B cell (primary cell): ENCODE measurements at regions not wholly inside any gene's neighbourhood (a gene's known extent, or its start where the extent isn't known, plus 50 kb on each side); places are given as distances from the start of the nearest gene placed in this dataset.

Experiments used
- ATAC-seq: fragments of 200-7000 bp; cut with Tn5 transposase; one replicate; pipeline ENCODE4 v1.10.0; 2021; ENCODE audit warnings: low read depth, mild to moderate bottlenecking, moderate number of reproducible peaks, moderate library complexity
- CTCF ChIA-PET: fragments of 350-600 bp; sonication (Branson Sonifier 250); formaldehyde crosslinking; loops from one replicate; lab custom pipeline; 2021; ENCODE audit warnings: antibody characterized with exemption, inconsistent platforms; lab: Charles Lee
- POLR2A ChIA-PET: fragments of 350-600 bp; sonication (Branson Sonifier 250); formaldehyde crosslinking; loops from one replicate; lab custom pipeline; 2021; ENCODE audit warnings: antibody characterized with exemption; lab: Charles Lee
- DNase-seq: peaks from one replicate; pipeline ENCODE4 v3.0.0; 2013
- H2AFZ ChIP-seq: 2 replicates; pipeline ENCODE4 v1.6.1; 2012; ENCODE audit warnings: mild to moderate bottlenecking, low read depth, low read length; ENCODE audit not compliant: insufficient read depth, poor library complexity, severe bottlenecking
- H3K27ac ChIP-seq, 2 donors: 1 replicate in 1 of 2; 2 replicates in 1 of 2; pipeline ENCODE4 v1.5.1; 2012 to 2013; ENCODE audit warnings: low read length in 2 of 2, mild to moderate bottlenecking in 2 of 2, moderate library complexity in 1 of 2
- H3K27me3 ChIP-seq, 4 experiments: fragments of 200-600 bp in 1 of 4; sonication (generic) in 1 of 4; replicated peaks in 1 of 4; 1 replicate in 2 of 4; 2 replicates in 2 of 4; pipeline versions ENCODE4 v1.6.1 to v1.7.0; 2013 to 2016; ENCODE audit warnings: low read length in 3 of 4, mild to moderate bottlenecking in 2 of 4, mixed read lengths in 1 of 4, moderate library complexity in 1 of 4; ENCODE audit not compliant: insufficient read depth in 4 of 4, control insufficient read depth in 3 of 4; ENCODE audit errors: control extremely low read depth in 1 of 4
- H3K36me3 ChIP-seq, 2 experiments: replicated peaks in 1 of 2; 1 replicate in 1 of 2; 2 replicates in 1 of 2; pipeline versions ENCODE4 v1.6.1 to v1.7.1; 2013; ENCODE audit warnings: low read length in 1 of 2; ENCODE audit not compliant: insufficient read depth in 2 of 2, control insufficient read depth in 1 of 2; ENCODE audit errors: control extremely low read depth in 1 of 2, extremely low read depth in 1 of 2
- H3K4me1 ChIP-seq, 2 donors: fragments of 200-600 bp in 1 of 2; sonication (generic) in 1 of 2; 1 replicate in 1 of 2; 2 replicates in 1 of 2; pipeline versions ENCODE4 v1.5.1 to v1.6.1; 2013 to 2017; ENCODE audit warnings: low read length in 2 of 2; ENCODE audit not compliant: control insufficient read depth in 2 of 2, insufficient read depth in 2 of 2
- H3K4me2 ChIP-seq: replicated peaks from 2 replicates; pipeline ENCODE3; 2012; ENCODE audit warnings: mild to moderate bottlenecking, low read depth, low read length; ENCODE audit not compliant: poor library complexity, severe bottlenecking
- H3K4me3 ChIP-seq, 5 experiments: fragments of 200-600 bp in 1 of 5; sonication (generic) in 1 of 5; 1 replicate in 3 of 5; 2 replicates in 2 of 5; pipeline versions ENCODE4 v1.5.1 to v1.7.0; 2011 to 2016; ENCODE audit warnings: low read length in 4 of 5, mild to moderate bottlenecking in 4 of 5, low read depth in 2 of 5, control low read depth in 1 of 5, moderate library complexity in 1 of 5; ENCODE audit not compliant: insufficient read depth in 1 of 5; ENCODE audit errors: control extremely low read depth in 1 of 5, extremely low read depth in 1 of 5
- H3K79me2 ChIP-seq: fragments of 200-600 bp; sonication (generic); one replicate; pipeline ENCODE4 v1.6.0; 2016; ENCODE audit warnings: low read length; ENCODE audit not compliant: control insufficient read depth, insufficient read depth
- H3K9ac ChIP-seq: fragments of 200-600 bp; sonication (generic); 2 replicates; pipeline ENCODE4 v1.6.1; 2017; ENCODE audit warnings: mild to moderate bottlenecking, low read length, moderate library complexity
- H3K9me3 ChIP-seq, 3 donors: one replicate each; pipeline versions ENCODE4 v1.6.1 to v1.7.1; 2013; ENCODE audit warnings: low read length in 2 of 3; ENCODE audit not compliant: control insufficient read depth in 2 of 3, insufficient read depth in 1 of 3; ENCODE audit errors: control extremely low read depth in 1 of 3
- H4K20me1 ChIP-seq: 2 replicates; pipeline ENCODE4 v1.6.0; 2012; ENCODE audit warnings: mild to moderate bottlenecking, low read length; ENCODE audit not compliant: insufficient read depth, control insufficient read depth, poor library complexity, severe bottlenecking
- H3K27ac Mint-ChIP-seq: one replicate; pipeline ENCODE4 v1.8.0; 2021; ENCODE audit warnings: mixed read lengths
- H3K27me3 Mint-ChIP-seq: one replicate; pipeline ENCODE4 v1.8.0; 2021; ENCODE audit warnings: mixed read lengths
- H3K4me1 Mint-ChIP-seq: one replicate; pipeline ENCODE4 v1.8.0; 2021; ENCODE audit warnings: mixed read lengths
- H3K4me3 Mint-ChIP-seq: one replicate; pipeline ENCODE4 v1.8.0; 2021; ENCODE audit warnings: mixed read lengths
- H3K9me3 Mint-ChIP-seq: one replicate; pipeline ENCODE4 v1.8.0; 2022; ENCODE audit warnings: mixed read lengths; ENCODE audit not compliant: insufficient read depth
- EZH2 ChIP-seq: IDR thresholded peaks from 2 replicates; pipeline ENCODE4 v1.6.1; 2012; ENCODE audit warnings: borderline replicate concordance, low read depth, mild to moderate bottlenecking, moderate library complexity, low read length; ENCODE audit not compliant: insufficient read depth, poor library complexity, severe bottlenecking
- WGBS: methylation state at CpG from one replicate; pipeline ENCODE4 v1.1.5; 2013; ENCODE audit warnings: missing lambda C conversion rate; ENCODE audit not compliant: insufficient coverage; 5-methylcytosine and 5-hydroxymethylcytosine counted together
- intact Hi-C: fragments of 100-400 bp; cut with micrococcal nuclease; formaldehyde crosslinking; loops from one replicate; pipeline ENCODE4 v1.10.0; 2022
- TF ChIP-seq, protein P1 (sequence below): fragments of 200-600 bp; IDR thresholded peaks from one replicate; pipeline ENCODE4 v1.8.0; 2022; ENCODE audit warnings: antibody characterized with exemption, mild to moderate bottlenecking

DNA sequence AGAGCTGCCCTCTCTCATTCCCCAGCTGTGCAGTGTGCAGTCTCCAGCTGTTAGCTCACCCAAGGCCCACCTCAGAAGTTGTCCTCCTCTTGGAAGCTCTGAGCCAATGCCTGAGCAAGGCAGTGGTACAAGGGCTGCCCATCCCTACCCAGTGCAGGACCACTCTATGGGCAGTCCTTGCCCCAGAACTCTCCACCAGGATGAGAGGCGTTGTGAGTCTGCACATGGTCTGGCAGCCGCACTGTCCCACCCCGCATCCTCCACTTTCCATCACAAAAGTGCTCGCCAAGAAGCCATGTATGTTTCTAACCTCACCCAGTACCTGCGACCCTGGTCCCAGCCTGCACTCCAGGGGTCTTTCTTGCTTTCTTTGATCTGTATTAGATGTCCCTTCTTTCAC lies 175.1 kb upstream of the PMEPA1 start:
- WGBS: 93% methylated on average over 5 of the region's 5 CpGs
- H3K4me1 ChIP-seq: no peaks in the 10 kb centered on the region
- H3K27me3 Mint-ChIP-seq: peaks cover 14% of the 10 kb centered on the region
- no peaks in the 10 kb centered on the region for H3K79me2 ChIP-seq
- no peak overlapping the region for H2AFZ ChIP-seq
- CTCF ChIA-PET: no interaction called here
- no peak overlapping the region for H3K9ac ChIP-seq
- no peak overlapping the region for H3K4me3 ChIP-seq
- no peaks in the 10 kb centered on the region for H3K4me1 Mint-ChIP-seq
- H4K20me1 ChIP-seq: no peaks in the 10 kb centered on the region
- no peak overlapping the region for H3K27ac ChIP-seq
- DNase-seq (no peak), ATAC-seq (no peak)
- H3K27ac Mint-ChIP-seq: no peak overlapping the region
- peaks cover 2% of the 10 kb centered on the region for H3K9me3 Mint-ChIP-seq
- H3K27me3 ChIP-seq: no peaks in the 10 kb centered on the region
- H3K36me3 ChIP-seq: no peaks in the 10 kb centered on the region
- POLR2A ChIA-PET: no interaction called here
- no peak overlapping the region for H3K4me2 ChIP-seq
- intact Hi-C loops: no loop called here
- no peak overlapping the region for H3K4me3 Mint-ChIP-seq
- TF ChIP-seq, protein P1, sequence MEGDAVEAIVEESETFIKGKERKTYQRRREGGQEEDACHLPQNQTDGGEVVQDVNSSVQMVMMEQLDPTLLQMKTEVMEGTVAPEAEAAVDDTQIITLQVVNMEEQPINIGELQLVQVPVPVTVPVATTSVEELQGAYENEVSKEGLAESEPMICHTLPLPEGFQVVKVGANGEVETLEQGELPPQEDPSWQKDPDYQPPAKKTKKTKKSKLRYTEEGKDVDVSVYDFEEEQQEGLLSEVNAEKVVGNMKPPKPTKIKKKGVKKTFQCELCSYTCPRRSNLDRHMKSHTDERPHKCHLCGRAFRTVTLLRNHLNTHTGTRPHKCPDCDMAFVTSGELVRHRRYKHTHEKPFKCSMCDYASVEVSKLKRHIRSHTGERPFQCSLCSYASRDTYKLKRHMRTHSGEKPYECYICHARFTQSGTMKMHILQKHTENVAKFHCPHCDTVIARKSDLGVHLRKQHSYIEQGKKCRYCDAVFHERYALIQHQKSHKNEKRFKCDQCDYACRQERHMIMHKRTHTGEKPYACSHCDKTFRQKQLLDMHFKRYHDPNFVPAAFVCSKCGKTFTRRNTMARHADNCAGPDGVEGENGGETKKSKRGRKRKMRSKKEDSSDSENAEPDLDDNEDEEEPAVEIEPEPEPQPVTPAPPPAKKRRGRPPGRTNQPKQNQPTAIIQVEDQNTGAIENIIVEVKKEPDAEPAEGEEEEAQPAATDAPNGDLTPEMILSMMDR: no peak
- no peak for TF ChIP-seq EZH2
- H3K9me3 ChIP-seq: no peaks in the 10 kb centered on the region

DNA sequence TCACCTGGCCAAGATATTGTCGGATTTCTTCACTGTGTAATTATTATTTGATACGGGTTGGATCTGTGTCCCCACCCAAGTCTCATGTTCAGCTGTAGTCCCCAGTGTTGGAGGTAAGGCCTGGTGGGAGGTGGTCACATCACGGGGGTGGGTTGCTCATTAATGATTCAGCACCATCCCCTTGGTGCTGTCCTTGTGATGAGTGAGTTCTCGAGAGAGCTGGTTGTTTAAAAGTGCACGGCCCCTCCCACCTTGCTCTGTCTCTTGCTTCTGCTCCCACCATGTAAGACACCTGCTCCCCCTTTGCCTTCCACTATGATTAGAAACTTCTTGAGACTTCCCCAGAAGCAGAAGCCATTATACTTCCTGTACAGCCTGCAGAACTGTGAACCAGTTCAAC lies 173.9 kb upstream of the PMEPA1 start:
- no peak overlapping the region for H3K27ac Mint-ChIP-seq
- H3K36me3 ChIP-seq: no peaks in the 10 kb centered on the region
- H3K27me3 ChIP-seq: peaks cover 0 to 3% (median 0%) of the 10 kb centered on the region in 4 experiments
- CTCF ChIA-PET: no interaction called here
- H3K9me3 Mint-ChIP-seq: peaks cover 2% of the 10 kb centered on the region
- no peaks in the 10 kb centered on the region for H3K4me1 Mint-ChIP-seq
- no peak overlapping the region for H2AFZ ChIP-seq
- TF ChIP-seq EZH2: no peak
- TF ChIP-seq, protein P1: no peak
- H3K27ac ChIP-seq: no peak overlapping the region
- no peak overlapping the region for H3K4me3 Mint-ChIP-seq
- WGBS: no CpG with 5 or more reads among the region's 5 CpGs
- ATAC-seq (no peak), DNase-seq (no peak)
- H3K4me1 ChIP-seq: no peaks in the 10 kb centered on the region
- no peaks in the 10 kb centered on the region for H4K20me1 ChIP-seq
- H3K79me2 ChIP-seq: no peaks in the 10 kb centered on the region
- POLR2A ChIA-PET: no interaction called here
- H3K4me2 ChIP-seq: no peak overlapping the region
- H3K9ac ChIP-seq: no peak overlapping the region
- intact Hi-C loops: no loop called here
- peaks cover 22% of the 10 kb centered on the region for H3K27me3 Mint-ChIP-seq
- no peaks in the 10 kb centered on the region for H3K9me3 ChIP-seq
- H3K4me3 ChIP-seq: no peak overlapping the region
